Left renal cortex interstitium (tissue), 4 donors: ENCODE measurements at regions not wholly inside any gene's neighbourhood (a gene's known extent, or its start where the extent isn't known, plus 50 kb on each side); places are given as distances from the start of the nearest gene placed in this dataset.
"Not testable (repeated sequence)": the region's sequence is repeated elsewhere in the genome, so short reads cannot be mapped to it uniquely, and the experiment has no call there.

Experiments used
- DNase-seq, 4 donors: peaks; one replicate each; pipeline ENCODE4 v3.0.0-alpha.2; 2013; ENCODE audit warnings: low read depth in 4 of 4, low spot score in 2 of 4, missing footprints in 1 of 4

- no peak for DNase-seq
Measured at GRCh38 chr4:1572964-1573720, 111.0 kb downstream of the FAM53A start.

GRCh38 chr4:1572521-1572920 lies 111.6 kb downstream of the FAM53A start:
- DNase-seq: no peak

- no peak for DNase-seq
Measured at GRCh38 chr4:1572010-1572385, 112.1 kb downstream of the FAM53A start.

DNA sequence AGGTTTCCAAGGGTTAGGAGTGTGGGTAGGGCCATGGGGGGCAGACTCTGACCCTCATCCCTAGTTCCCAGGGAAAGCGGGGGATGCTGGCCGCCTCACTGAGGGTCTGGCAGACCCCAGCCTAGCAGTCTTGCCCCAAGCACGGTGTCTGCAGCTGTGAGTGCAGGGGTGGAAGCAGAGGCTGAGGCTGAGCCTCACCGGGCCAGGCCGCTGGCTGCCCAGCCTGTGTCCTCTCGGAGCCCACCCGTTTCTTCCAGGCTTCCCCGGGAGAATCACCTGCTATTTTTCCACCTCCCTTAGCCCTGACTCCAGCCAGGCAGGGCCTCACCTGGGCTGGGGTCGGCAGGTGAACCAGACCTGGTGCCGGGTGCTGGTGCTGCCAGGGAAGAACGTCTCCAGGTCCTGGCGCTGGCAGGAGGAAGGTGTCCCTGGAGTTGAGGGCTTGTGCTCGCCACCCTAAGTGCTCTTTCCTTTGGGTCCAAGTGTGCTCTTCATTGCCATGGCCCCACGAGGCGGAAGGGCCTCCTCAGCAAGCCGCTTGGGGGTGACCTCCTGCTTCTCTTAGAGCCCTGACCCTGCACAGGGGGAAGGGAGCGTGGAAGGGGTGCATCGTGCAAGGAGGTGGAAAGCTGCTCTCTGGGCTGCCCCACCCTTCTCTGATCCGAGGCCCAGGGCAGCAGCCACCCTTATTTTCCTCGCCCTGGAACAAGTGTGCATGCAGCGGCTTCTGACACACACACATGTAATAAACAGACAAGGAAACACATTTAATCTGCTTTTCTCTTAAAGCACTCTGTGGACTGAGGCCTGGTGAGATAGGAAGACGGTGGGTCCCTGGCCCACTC lies 112.7 kb downstream of the FAM53A start:
- DNase-seq: no peak

- DNase-seq: no peak
Measured at GRCh38 chr4:1570291-1571164, 113.6 kb downstream of the FAM53A start.

DNA sequence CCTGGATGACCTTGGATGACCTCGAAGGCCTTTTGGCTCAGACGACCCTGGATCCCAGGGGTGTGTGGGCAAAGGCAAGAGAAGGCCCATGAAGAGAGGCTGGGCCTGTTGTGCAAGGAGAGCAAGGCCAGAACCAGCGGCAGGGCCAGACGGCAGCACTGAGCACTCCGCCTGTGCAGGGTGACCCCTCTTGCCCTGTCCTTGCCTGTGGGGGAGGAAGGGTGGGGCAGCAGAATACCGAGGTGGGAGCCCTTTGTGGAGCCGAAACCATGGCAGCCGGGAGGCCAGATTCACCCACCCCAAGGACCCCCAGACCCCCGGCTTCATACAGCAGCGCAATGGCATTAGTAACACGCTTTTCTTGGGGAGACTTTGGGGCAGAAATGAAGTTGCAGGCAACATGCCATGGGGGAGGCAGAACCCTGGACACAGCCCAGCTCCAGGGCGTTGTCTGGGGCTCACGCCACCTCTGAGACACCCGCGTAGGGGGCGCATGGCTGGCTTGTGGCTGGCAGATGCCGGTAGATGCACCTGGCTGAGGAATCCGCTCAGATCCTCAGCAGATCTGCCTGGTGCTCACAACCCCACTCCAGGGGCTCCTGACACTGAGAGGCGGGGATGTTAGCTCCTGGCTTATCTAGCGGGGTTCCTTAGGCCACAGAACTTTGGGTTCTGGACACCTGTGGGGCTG lies 114.5 kb downstream of the FAM53A start:
- DNase-seq: no peak

- no peak for DNase-seq
Measured at GRCh38 chr4:1568855-1569460, 115.2 kb downstream of the FAM53A start.

DNA sequence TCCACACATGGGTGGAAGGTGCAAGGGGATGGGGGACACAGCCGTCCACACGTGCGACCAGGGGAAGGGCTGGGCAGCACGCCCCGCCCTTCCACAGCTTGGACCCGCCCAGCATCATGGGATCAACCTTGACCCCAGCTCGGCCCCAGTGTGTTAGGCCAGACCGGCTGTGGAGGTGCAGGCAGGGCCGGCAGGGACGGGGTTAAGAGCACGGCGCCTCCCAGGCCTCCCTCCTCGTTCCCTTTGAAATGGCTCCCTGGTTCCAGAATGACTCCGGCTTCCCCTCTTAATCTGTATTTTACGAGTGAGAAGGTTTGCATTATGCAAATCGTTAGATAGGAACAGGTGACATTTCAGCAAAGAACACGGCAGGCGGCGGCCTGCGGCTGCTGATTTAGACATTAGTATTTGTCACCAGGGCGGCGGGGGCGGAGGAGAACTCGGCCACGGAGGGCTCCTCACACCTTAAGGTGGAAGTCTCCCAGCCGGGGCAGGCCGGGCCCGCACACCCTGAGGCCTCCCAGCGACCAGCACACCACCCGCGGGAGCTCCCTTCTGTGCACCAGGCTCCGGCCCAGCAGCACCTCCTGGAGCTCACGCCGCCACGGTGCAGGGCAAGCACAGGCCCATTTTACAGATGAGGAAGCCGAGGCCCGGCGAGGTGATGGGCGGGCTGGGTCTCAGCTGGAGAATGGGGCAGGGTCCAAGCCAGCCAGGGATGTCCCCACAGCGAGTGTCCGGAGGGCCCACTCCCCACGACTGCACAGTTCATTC lies 116.1 kb downstream of the FAM53A start:
- no peak for DNase-seq

GRCh38 chr4:1567519-1567807 lies 116.7 kb downstream of the FAM53A start:
- DNase-seq: no peak

- DNase-seq: no peak
Measured at GRCh38 chr4:1566838-1567518, 117.1 kb downstream of the FAM53A start.

GRCh38 chr4:1566301-1566837 lies 117.7 kb downstream of the FAM53A start:
- DNase-seq: not testable (repeated sequence)

- no peak for DNase-seq
Measured at GRCh38 chr4:1565598-1566295, 118.4 kb downstream of the FAM53A start.

DNA sequence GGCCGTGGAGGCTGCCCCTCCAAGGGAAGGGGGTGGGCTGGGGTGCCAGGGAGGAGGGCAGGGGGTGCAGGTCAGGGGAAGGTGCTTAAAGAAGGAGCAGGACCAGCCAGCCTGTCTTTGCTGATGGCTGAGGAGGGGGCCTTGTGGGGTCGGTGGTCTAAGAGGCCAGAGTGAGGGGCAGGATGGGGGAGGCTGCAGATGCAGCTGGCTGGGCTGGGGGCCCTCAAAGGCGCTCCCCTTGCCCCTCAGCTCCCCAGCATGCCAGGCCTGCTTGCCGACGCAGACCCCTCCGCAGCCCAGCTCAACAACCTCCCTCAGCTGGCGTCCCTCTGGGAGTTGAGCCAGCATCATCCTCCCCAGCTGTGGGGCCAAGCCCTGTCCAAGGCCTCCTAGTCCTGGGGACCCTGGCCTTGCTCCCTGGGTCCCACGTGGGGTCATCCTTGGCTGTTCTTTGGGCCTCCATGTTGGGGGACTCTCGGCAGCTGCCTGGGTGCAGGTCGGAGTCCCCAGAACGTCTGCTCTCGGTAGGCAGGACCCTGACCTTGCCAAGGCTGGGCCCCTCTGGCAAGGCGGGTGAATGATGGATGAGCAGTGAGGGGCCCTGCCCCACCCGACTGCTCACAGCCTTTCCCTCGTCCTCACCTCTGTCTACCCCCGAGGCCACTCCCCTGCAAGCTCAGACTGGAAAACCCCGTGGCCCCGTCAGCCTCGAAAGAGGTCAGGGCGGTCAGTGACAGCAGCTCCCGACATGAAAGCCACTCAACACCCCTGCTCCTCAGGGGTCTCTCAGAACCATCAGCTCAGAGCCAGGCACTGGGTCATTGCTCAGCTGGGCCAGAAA lies 119.4 kb downstream of the FAM53A start:
- DNase-seq: no peak

DNA sequence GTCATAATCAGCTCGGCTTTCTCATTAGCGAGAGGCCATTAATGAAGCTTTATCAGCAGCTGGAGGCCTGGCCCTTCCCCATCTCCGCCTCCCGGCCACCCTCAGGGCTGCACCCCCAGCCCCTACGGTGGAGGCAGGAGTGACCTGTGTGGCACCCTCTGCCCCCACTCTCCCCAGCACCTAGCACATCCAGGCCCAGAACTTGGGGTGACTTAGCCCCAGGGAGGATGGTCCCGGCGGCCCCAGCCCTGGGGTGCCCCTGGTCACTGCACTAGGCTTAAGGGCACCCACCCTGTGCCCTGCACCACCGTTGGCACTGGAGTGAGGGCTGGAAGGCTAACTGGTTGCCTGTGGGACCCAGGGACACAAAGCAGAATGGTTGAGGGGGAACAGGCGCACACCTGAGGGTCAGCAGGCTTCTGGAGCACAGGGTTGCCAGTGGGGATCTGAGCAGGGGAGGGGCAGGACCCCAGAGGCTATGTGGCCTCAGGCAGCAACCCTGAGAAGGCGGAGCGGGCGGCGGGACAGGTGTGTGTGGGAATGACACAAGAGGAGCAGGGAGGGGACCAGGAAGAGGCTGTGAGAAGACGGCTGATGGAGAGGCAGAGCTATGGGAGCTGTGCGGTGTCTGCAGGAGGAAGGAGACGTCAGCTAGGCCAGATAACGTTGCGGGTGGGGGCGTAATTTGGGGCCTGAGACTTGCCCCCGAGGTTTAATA lies 120.2 kb downstream of the FAM53A start:
- DNase-seq: no peak

DNA sequence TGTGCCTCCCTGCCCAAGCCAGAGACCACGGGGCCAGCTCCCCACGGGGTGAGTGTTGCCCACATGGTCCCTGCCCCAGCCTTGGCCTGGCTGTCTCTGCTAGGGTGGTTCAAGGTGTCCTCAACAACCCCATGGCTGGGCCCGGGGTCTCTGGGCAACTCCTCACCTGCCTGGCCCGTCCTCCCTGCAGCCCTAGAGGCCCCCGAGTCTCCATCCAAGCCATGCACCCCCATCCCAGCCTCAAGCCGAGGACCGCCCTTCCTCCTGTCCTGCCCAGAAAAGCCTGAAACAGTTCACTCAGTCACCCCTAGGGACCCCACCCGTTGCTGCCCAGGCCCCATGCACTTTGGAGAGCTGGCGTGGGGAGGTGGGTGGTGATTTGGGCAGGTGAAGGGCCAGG lies 120.9 kb downstream of the FAM53A start:
- DNase-seq: no peak

DNA sequence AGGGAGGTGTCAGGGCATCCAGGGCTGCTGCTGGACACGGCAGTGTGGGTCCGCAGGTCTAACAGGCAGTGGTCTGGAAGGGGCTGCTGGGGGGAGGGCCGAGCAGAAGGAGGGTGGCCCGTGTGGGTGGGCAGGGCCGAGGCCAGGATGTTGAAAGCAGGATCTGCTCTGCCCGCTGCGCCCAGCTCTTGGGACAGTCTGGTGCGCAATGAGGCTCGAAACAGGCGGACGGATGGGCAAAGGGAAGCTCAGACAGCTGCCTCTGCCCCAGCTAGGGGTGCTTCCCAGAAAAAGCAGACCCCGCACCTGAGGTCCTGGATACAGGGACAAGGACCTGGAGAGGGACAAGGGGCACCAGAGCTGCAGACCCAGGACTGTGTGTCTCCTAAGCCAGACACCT lies 121.3 kb downstream of the FAM53A start:
- no peak for DNase-seq

DNA sequence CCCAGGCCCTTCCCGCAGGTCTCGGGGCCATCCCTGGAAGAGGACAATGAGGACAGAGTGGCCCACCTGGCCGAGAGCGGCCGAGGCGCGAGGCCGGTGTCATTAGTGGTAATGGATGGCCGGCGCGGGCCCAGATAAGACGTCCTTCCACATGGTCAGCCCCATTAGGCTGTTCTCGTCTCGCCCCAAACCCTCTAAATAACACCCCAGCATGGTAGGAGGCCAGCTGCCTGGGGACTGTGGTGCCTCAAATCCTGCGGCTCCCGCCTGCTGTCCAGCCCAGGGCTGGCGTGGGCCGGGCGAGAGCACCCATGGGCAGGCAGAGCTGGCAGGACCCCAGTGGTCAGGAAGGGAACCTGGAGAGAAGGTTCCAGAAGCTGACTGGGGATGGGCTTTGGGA lies 121.7 kb downstream of the FAM53A start:
- DNase-seq: no peak
